ENCODE measurements at regions not wholly inside any gene's neighbourhood (a gene's known extent, or its start where the extent isn't known, plus 50 kb on each side); places are given as distances from the start of the nearest gene placed in this dataset.

DNA sequence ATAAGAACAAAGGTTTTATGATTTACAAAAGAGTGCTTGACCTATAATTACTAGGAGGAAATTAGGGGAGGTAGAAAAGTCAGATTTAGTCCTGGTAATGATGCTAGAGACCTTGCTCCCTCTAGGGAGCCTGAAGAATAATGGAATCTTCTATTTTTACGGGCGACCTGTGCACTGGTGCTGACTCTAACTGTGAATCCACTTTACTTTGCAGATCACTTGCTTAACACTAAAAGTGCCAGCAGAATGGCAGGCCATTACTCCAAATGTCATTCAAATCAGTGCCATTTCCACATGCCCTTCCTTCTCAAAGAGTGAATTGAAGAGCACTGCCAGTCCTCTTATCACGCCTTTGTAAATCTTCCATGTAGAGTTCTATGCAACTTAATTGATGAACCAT lies 359.4 kb upstream of the ARRDC3 start:
- TF ChIP-seq CTCF (IDR thresholded peaks at IDR 0.05): no peak
- TF ChIP-seq POLR2AphosphoS5 (IDR thresholded peaks at IDR 0.05; ENCODE audit: low read depth, low read length): no peak
- no peak for TF ChIP-seq TCF7L2 (IDR thresholded peaks at IDR 0.05; ENCODE audit: low read depth, low read length)
